GM21528 (cell line): ENCODE measurements at regions not wholly inside any gene's neighbourhood (a gene's known extent, or its start where the extent isn't known, plus 50 kb on each side); places are given as distances from the start of the nearest gene placed in this dataset.

Source experiments
- ATAC-seq: cut with Tn5 transposase; IDR thresholded peaks from one replicate; pipeline ENCODE4 v1.9.1; 2021; ENCODE audit warnings: mild to moderate bottlenecking, moderate library complexity; ENCODE audit not compliant: unreplicated experiment, low FRiP score

DNA sequence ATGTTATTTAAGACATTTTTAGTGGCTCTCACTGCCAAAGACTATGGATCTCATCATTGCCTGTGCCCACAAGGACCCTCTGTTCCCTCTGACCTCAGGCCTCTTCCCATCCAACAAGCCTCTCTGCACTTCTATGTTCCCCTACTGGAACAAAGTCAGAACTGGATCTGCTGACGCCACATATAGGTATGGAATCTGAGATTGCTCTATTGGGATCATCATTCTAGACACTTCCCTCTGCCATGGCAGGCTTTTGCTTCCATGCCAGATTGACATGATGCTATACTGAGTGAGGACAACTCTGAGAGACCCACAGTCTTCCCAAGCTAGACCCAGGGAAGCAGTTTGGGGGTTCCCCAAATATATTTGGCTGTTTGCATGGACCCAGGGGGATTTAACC is 76.0 kb upstream of the ZNF648 start:
- ATAC-seq = no peak

GRCh38 chr1:182135946-182136345 is 74.4 kb upstream of the ZNF648 start:
- ATAC-seq = no peak

DNA sequence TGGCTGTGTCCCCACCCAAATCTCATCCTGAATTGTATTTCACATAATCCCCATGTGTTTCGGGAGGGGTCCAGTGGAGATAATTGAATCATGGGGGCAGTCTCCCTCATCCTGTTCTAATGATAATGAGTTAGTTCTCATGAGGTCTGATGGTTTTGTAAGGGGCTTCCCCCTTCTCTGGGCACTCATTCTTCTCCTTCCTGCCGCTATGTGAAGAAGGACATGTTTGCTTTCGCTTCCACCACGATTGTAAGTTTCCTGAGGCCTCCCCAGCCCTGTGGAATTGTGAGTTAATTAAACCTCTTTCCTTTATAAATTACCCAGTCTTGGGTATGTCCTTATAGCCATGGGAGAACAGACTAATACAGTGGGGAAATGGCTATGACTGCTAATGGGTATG is 72.7 kb upstream of the ZNF648 start:
- no peak for ATAC-seq

DNA sequence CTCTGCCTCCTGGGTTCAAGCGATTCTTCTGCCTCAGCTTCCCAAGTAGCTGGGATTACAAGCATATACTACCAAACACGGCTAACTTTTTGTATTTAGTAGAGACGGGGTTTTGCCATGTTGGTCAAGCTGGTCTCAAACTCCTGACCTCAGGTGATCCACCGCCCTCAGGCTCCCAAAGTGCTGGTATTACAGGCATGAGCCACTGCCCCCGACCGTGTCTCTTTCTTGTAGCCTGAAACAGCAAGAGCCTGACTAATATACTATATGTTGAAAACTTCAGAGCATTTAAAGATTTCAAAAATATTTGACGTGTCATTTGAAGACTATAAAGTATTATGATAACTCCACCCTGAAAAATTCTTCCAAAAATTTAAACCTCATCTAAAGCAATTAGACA is 71.7 kb upstream of the ZNF648 start:
- ATAC-seq = no peak

DNA sequence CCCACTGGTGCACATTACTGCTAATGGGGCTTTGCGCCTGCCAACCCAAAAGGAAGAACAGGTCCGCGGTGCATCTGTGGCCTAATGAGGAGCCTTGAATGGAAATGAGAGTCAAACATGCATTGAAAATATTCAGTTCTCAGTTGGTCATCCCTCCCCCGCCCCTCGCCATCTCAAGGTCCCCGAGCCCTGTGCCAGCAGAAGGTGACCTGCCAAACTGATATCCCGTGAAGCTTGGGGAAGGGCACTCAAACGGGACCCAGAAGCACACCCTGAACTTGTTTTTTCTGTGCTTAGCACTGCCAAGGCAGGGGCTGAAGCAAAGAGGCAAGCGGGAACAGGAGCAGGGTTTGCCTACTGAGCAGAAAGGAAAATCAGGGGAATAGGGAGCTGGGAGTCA is 67.9 kb upstream of the ZNF648 start:
- ATAC-seq = no peak

- ATAC-seq = no peak
Measured at GRCh38 chr1:182128502-182128901, 67.0 kb upstream of the ZNF648 start.

DNA sequence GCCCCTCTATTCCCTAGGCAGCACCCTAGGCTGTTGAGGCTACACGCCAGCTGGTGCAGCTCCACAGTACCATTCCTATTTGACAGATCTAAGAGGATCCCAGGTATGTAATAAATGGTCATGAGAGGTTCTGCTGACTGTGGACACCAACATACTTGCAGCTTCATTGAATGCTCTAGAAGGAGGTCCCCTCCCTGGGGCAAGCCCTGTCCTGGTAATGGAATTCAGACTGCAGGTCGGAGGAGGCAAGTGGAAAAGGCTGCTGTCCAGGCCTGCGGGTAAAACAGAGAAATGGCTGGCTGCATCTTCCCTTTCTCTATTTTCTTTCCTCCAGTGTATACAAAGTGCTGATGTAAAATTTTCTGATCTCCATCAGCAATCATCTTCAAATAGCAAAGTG is 66.1 kb upstream of the ZNF648 start:
- no peak for ATAC-seq

DNA sequence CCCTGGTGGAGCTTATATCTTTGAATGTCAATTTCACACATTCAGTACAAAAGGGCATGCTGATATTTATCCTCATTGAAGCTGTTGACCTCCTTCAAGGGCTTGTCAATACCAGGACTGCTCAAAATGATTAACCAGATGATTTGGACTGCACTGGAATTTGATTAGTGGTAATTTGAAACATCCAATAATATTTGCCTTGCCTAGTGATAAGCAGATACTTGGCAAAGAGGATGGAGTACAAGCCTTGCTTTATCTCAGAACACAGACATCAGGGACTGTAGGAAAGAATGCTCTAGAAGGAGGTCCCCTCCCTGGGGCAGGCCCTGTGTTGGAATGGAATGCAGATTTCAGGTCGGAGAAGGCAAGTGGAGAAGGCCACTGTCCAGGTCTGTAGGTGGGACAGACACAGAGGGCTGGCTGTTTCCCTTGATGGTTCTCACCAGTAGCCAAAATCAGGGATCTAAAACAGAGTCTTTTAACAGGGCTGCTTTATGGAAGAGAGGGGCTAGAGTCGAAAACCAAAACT is 64.8 kb upstream of the ZNF648 start:
- ATAC-seq = no peak

DNA sequence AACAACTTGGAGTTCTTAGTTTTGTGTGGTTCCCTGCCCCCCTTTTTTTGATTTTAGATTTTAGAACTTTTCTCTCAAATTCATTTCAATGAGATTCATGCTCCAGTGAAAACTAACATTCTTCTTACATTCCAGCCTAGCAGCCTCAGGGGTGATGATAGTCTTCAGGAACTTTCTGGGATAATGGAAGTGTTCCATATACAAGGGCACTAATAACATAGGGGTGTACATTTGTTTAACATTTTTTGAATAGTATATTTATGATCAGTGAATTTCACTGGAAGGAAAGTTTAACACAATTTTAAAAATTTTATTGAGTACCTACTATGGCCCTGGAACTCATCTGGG is 61.4 kb upstream of the ZNF648 start:
- no peak for ATAC-seq

- no peak for ATAC-seq
Measured at GRCh38 chr1:182122256-182122912, 60.9 kb upstream of the ZNF648 start.

GRCh38 chr1:182121787-182122186 is 60.3 kb upstream of the ZNF648 start:
- no peak for ATAC-seq

GRCh38 chr1:182120411-182121258 is 59.1 kb upstream of the ZNF648 start:
- no peak for ATAC-seq

GRCh38 chr1:182119631-182120030 is 58.1 kb upstream of the ZNF648 start:
- ATAC-seq = no peak

GRCh38 chr1:182118851-182119250 is 57.3 kb upstream of the ZNF648 start:
- no peak for ATAC-seq

DNA sequence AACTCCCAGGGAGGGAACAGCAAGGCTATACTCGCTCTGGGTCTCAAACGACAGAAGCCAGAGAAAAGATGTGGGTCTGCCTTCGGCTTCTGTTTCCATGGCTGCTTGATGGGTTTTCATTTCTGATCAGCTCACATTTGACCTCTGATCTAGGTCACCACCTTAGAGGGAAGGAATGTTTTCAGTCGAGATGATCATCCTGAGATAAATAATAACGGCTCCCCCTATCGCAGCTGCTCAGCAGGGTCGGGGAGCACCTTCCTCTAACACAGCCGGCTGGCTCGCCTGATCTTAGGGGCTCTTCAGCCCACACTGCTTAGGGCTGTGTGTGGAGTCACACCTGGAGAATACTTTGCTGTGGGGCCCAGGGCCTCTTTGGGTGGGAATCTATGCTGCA is 53.1 kb upstream of the ZNF648 start:
- no peak for ATAC-seq

DNA sequence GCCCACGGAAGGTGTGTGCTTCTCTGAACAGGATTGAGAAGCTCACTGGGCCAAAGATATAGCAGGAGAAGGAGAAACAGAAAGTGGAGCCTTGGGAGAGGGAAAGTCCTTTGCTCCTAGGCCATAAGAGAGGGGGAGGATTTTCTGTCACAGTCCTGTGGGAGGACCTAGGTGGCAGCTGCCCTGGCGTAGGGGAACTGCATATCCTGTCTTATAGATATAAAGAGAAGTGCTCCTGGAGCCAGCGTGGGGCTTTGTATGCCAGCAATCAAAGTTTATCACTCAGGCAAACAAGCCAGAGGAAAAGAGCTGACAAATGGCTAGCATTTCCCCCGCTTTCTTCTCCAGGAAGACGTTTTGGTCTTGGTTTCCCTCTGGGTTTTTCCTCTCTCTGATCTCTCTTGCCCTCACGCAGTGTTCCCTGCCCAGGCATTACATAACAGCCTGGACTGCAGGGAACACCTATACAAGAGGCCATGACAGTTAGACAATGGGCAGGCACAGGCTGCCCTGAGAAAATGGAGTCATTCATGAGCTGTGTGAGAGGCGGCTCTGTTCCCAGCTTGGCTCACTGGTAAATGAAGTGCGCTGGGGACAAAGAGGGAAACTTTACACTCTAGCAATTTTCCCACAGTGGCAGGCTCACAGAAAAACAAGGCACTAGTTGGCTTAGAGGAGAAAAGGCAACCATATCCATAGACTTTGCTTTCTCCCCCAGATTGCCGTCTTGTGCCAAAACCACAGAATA is 52.5 kb upstream of the ZNF648 start:
- ATAC-seq = no peak

DNA sequence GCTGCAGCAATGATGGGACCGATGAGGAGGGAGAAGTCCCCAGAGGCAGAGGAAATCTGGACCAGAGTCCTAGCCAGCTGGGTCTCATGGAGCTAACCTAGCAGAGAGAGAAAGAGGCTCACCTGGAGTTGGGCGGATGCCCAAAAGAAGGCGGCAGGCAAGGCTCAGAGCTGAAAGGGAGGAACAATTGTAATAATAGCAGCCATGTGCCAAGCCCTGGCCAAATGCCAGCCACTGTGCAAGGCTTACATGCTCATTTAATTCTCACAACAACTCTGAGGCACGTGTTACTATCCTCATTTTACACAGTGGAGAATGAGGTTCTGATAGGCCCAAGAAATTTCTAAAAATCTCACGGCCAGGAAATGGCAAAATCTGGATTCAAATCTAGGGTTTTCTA is 50.0 kb upstream of the ZNF648 start:
- ATAC-seq = no peak
